Prostate gland (tissue), 2 donors: ENCODE measurements at regions not wholly inside any gene's neighbourhood (a gene's known extent, or its start where the extent isn't known, plus 50 kb on each side); places are given as distances from the start of the nearest gene placed in this dataset.

Experiments used
- DNase-seq: peaks from one replicate; pipeline ENCODE4 v3.0.0-alpha.2; 2019; ENCODE audit warnings: low spot score
- H3K27ac ChIP-seq, 2 donors: fragments of 200-600 bp; sonication (generic); 2 replicates each; pipeline ENCODE4 v1.5.1; 2017 to 2019
- H3K27me3 ChIP-seq: fragments of 200-600 bp; sonication (generic); replicated peaks from 2 replicates; pipeline ENCODE4 v1.5.1; 2019; ENCODE audit not compliant: insufficient read depth
- H3K36me3 ChIP-seq, 2 donors: fragments of 200-600 bp; sonication (generic); 1 replicate in 1 of 2; 2 replicates in 1 of 2; pipeline versions ENCODE4 v1.5.1 to v1.8.1; 2017 to 2019
- H3K4me1 ChIP-seq: fragments of 200-600 bp; sonication (generic); replicated peaks from 2 replicates; pipeline ENCODE4 v1.5.1; 2019
- H3K4me3 ChIP-seq, 2 donors: fragments of 200-600 bp; sonication (generic); 2 replicates each; pipeline ENCODE4 v1.5.1; 2017 to 2019
- H3K9me3 ChIP-seq: fragments of 200-600 bp; sonication (generic); 2 replicates; pipeline ENCODE4 v1.5.1; 2017
- CTCF ChIP-seq, 4 experiments: fragments of 200-600 bp in 2 of 4; fragments of 450-650 bp in 2 of 4; sonication (generic) in 2 of 4; IDR thresholded peaks; 1 replicate in 3 of 4; 2 replicates in 1 of 4; pipeline ENCODE4 v1.5.1; 2016 to 2019; ENCODE audit warnings: antibody characterized with exemption in 4 of 4, mild to moderate bottlenecking in 2 of 4, moderate library complexity in 2 of 4
- POLR2A ChIP-seq: fragments of 450-650 bp; IDR thresholded peaks from one replicate; pipeline ENCODE4 v1.6.1; 2016; ENCODE audit warnings: antibody characterized with exemption, mild to moderate bottlenecking
- POLR2AphosphoS5 ChIP-seq: sonication (generic); formaldehyde crosslinking; IDR thresholded peaks from one replicate; pipeline ENCODE4 v1.6.1; 2017; ENCODE audit warnings: antibody characterized with exemption
- WGBS: methylation state at CpG from one replicate; pipeline ENCODE4 v1.1.5; 2018; 5-methylcytosine and 5-hydroxymethylcytosine counted together
- intact Hi-C: fragments of 100-400 bp; cut with DNase I; formaldehyde crosslinking; loops from one replicate; pipeline ENCODE4 v1.14.2; 2022

GRCh38 chr4:27184508-27185155, 324.0 kb downstream of the STIM2 start:
- Histone ChIP-seq H3K36me3 (no peaks in the 10 kb centered on the region), H3K9me3 (no peaks in the 10 kb centered on the region), H3K4me3 (no peak overlapping the region), H3K4me1 (no peaks in the 10 kb centered on the region), H3K27me3 (no peaks in the 10 kb centered on the region), H3K27ac (no peak overlapping the region)
- intact Hi-C loops, result no loop called here
- 15% methylated on average over 6 of the region's 6 CpGs for WGBS
- DNase-seq, result no peak
- no peak for TF ChIP-seq POLR2A
- TF ChIP-seq POLR2AphosphoS5, result no peak
- no peak for TF ChIP-seq CTCF (IDR thresholded peaks at IDR 0.05)

GRCh38 chr4:27186710-27187109, 326.1 kb downstream of the STIM2 start:
- intact Hi-C loops, result no loop called here
- no peaks in the 10 kb centered on the region for H3K36me3 ChIP-seq
- no peaks in the 10 kb centered on the region for H3K27me3 ChIP-seq
- no peak overlapping the region for H3K4me3 ChIP-seq
- H3K4me1 ChIP-seq, result no peaks in the 10 kb centered on the region
- TF ChIP-seq POLR2A (no peak), POLR2AphosphoS5 (no peak), CTCF (IDR thresholded peaks at IDR 0.05) (no peak)
- H3K27ac ChIP-seq, result no peak overlapping the region
- WGBS, result 91% methylated on average over 4 of the region's 4 CpGs
- no peaks in the 10 kb centered on the region for H3K9me3 ChIP-seq
- no peak for DNase-seq

GRCh38 chr4:27187786-27188185, 327.1 kb downstream of the STIM2 start:
- H3K36me3 ChIP-seq, result no peaks in the 10 kb centered on the region
- H3K27ac ChIP-seq, result no peak overlapping the region
- TF ChIP-seq POLR2A, result no peak
- TF ChIP-seq CTCF (IDR thresholded peaks at IDR 0.05), result no peak
- no peak for TF ChIP-seq POLR2AphosphoS5
- H3K4me1 ChIP-seq, result no peaks in the 10 kb centered on the region
- no peaks in the 10 kb centered on the region for H3K9me3 ChIP-seq
- 75% methylated on average over 2 of the region's 2 CpGs for WGBS
- no peak overlapping the region for H3K4me3 ChIP-seq
- no peak for DNase-seq
- no peaks in the 10 kb centered on the region for H3K27me3 ChIP-seq
- intact Hi-C loops, result no loop called here

- H3K4me3 ChIP-seq, result no peak overlapping the region
- no peak overlapping the region for H3K27ac ChIP-seq
- TF ChIP-seq POLR2AphosphoS5 (no peak), POLR2A (no peak)
- H3K27me3 ChIP-seq, result no peaks in the 10 kb centered on the region
- intact Hi-C loops, result no loop called here
- no peak for DNase-seq
- no peaks in the 10 kb centered on the region for H3K9me3 ChIP-seq
- WGBS, result 59% methylated on average over 6 of the region's 6 CpGs
- no peaks in the 10 kb centered on the region for H3K4me1 ChIP-seq
- H3K36me3 ChIP-seq, result no peaks in the 10 kb centered on the region
Observed at GRCh38 chr4:27189683-27190082, 329.0 kb downstream of the STIM2 start.

- Histone ChIP-seq H3K4me1 (no peaks in the 10 kb centered on the region), H3K4me3 (no peak overlapping the region), H3K36me3 (no peaks in the 10 kb centered on the region), H3K9me3 (no peaks in the 10 kb centered on the region), H3K27me3 (no peaks in the 10 kb centered on the region), H3K27ac (no peak overlapping the region)
- WGBS, result 53% methylated on average over 1 of the region's 1 CpG
- TF ChIP-seq CTCF (IDR thresholded peaks at IDR 0.05) (no peak), POLR2A (no peak), POLR2AphosphoS5 (no peak)
- DNase-seq, result no peak
- intact Hi-C loops, result no loop called here
Observed at GRCh38 chr4:27191592-27191991, 331.0 kb downstream of the STIM2 start.
